GM23338 (cell line): ENCODE measurements at regions not wholly inside any gene's neighbourhood (a gene's known extent, or its start where the extent isn't known, plus 50 kb on each side); places are given as distances from the start of the nearest gene placed in this dataset.

Experiments
- ATAC-seq: fragments of 200-7000 bp; cut with Tn5 transposase; 3 replicates; pipeline ENCODE4 v1.9.1; 2020
- DNase-seq: peaks from one replicate; pipeline ENCODE4 v3.0.0-alpha.2; 2015; ENCODE audit warnings: low spot score
- H2AFZ ChIP-seq: fragments of 200-600 bp; sonication (generic); 2 replicates; pipeline ENCODE4 v1.8.0; 2016; ENCODE audit warnings: antibody characterized with exemption, mild to moderate bottlenecking, moderate library complexity
- H3F3A ChIP-seq: fragments of 200-600 bp; sonication (generic); replicated peaks from 2 replicates; pipeline ENCODE4 v1.8.0; 2017; ENCODE audit warnings: antibody characterized with exemption, mixed run types, low read depth
- H3K27ac ChIP-seq: fragments of 200-600 bp; sonication (generic); 2 replicates; pipeline ENCODE4 v1.6.1; 2016; ENCODE audit warnings: low read depth
- H3K27me3 ChIP-seq: fragments of 200-600 bp; sonication (generic); 2 replicates; pipeline ENCODE4 v1.8.0; 2016; ENCODE audit warnings: mild to moderate bottlenecking, mixed run types, moderate library complexity; ENCODE audit not compliant: insufficient read depth
- H3K36me3 ChIP-seq: fragments of 200-600 bp; sonication (generic); 2 replicates; pipeline ENCODE4 v1.8.0; 2016; ENCODE audit warnings: mild to moderate bottlenecking; ENCODE audit not compliant: insufficient read depth
- H3K4me1 ChIP-seq: fragments of 200-600 bp; sonication (generic); 2 replicates; pipeline ENCODE4 v1.8.0; 2016; ENCODE audit warnings: mild to moderate bottlenecking, moderate library complexity; ENCODE audit not compliant: insufficient read depth
- H3K4me2 ChIP-seq: fragments of 200-600 bp; sonication (generic); 2 replicates; pipeline ENCODE4 v1.7.1; 2017; ENCODE audit warnings: mixed run types
- H3K4me3 ChIP-seq: fragments of 200-600 bp; sonication (generic); 2 replicates; pipeline ENCODE4 v1.6.1; 2016; ENCODE audit warnings: mixed run types
- H3K79me2 ChIP-seq: fragments of 200-600 bp; sonication (generic); replicated peaks from 2 replicates; pipeline ENCODE4 v1.8.0; 2017; ENCODE audit warnings: mild to moderate bottlenecking; ENCODE audit not compliant: insufficient read depth
- H3K9me2 ChIP-seq: fragments of 200-600 bp; sonication (generic); 2 replicates; pipeline ENCODE4 v1.8.0; 2017; ENCODE audit not compliant: insufficient read depth
- H4K20me1 ChIP-seq: fragments of 200-600 bp; sonication (generic); replicated peaks from 2 replicates; pipeline ENCODE4 v1.8.0; 2017; ENCODE audit warnings: mild to moderate bottlenecking; ENCODE audit not compliant: insufficient read depth
- H3K27ac Mint-ChIP-seq: 2 replicates; pipeline ENCODE4 v1.8.0; 2020; ENCODE audit warnings: inconsistent platforms, mild to moderate bottlenecking, moderate library complexity, mixed read lengths
- H3K27me3 Mint-ChIP-seq: 3 replicates; pipeline ENCODE4 v1.8.0; 2022; ENCODE audit warnings: low read depth, mild to moderate bottlenecking, moderate library complexity, mixed read lengths, inconsistent platforms; ENCODE audit not compliant: insufficient read depth, poor library complexity
- H3K36me3 Mint-ChIP-seq: 3 replicates; pipeline ENCODE4 v1.8.0; 2021; ENCODE audit warnings: low read depth, mild to moderate bottlenecking, inconsistent platforms, moderate library complexity, mixed read lengths
- H3K4me1 Mint-ChIP-seq: 3 replicates; pipeline ENCODE4 v1.8.0; 2020; ENCODE audit warnings: mild to moderate bottlenecking, inconsistent platforms, mixed read lengths
- H3K4me3 Mint-ChIP-seq: 3 replicates; pipeline ENCODE4 v1.8.0; 2021; ENCODE audit warnings: moderate library complexity, mild to moderate bottlenecking, inconsistent platforms, mixed read lengths
- H3K9me3 Mint-ChIP-seq: 3 replicates; pipeline ENCODE4 v1.8.0; 2020; ENCODE audit warnings: moderate library complexity, mild to moderate bottlenecking, inconsistent platforms, mixed read lengths
- CREB1 ChIP-seq: fragments of 250-450 bp; sonication (Bioruptor Pico); IDR thresholded peaks from 2 replicates; pipeline ENCODE4 v1.5.0; 2020; ENCODE audit warnings: low read depth, mild to moderate bottlenecking, moderate library complexity
- EZH2 ChIP-seq: fragments of 200-600 bp; sonication (generic); IDR thresholded peaks from one replicate; pipeline ENCODE4 v1.8.0; 2017; ENCODE audit warnings: antibody characterized with exemption, mild to moderate bottlenecking, low read depth; ENCODE audit not compliant: unreplicated experiment
- EZH2phosphoT487 ChIP-seq: fragments of 200-600 bp; sonication (generic); IDR thresholded peaks from one replicate; pipeline ENCODE4 v1.8.1; 2018; ENCODE audit warnings: antibody characterized with exemption; ENCODE audit not compliant: unreplicated experiment
- JUNB ChIP-seq: IDR thresholded peaks from one replicate; pipeline ENCODE4 v1.6.1; 2016; ENCODE audit warnings: antibody characterized with exemption; ENCODE audit not compliant: unreplicated experiment
- NANOG ChIP-seq: IDR thresholded peaks from 2 replicates; pipeline ENCODE4 v1.6.1; 2016; ENCODE audit warnings: antibody characterized with exemption, borderline replicate concordance
- POLR2AphosphoS5 ChIP-seq: IDR thresholded peaks from 2 replicates; pipeline ENCODE4 v1.6.1; 2016; ENCODE audit warnings: antibody characterized with exemption, low read depth
- STAT1 ChIP-seq: IDR thresholded peaks from one replicate; pipeline ENCODE4 v1.6.1; 2016; ENCODE audit warnings: antibody characterized with exemption; ENCODE audit not compliant: unreplicated experiment
- TF ChIP-seq, protein P1 (sequence below): fragments of 250-450 bp; sonication (Bioruptor Pico); IDR thresholded peaks from 2 replicates; pipeline ENCODE4 v1.5.0; 2020; ENCODE audit warnings: mild to moderate bottlenecking, moderate library complexity
- TF ChIP-seq, protein P2 (sequence below), 2 experiments: fragments of 200-600 bp in 1 of 2; sonication (generic) in 1 of 2; conservative IDR thresholded peaks; 2 replicates each; pipeline versions ENCODE4 v1.5.1 to v1.6.1; 2016 to 2017; ENCODE audit warnings: antibody characterized with exemption in 2 of 2, low read depth in 2 of 2, mild to moderate bottlenecking in 2 of 2, moderate library complexity in 1 of 2

DNA sequence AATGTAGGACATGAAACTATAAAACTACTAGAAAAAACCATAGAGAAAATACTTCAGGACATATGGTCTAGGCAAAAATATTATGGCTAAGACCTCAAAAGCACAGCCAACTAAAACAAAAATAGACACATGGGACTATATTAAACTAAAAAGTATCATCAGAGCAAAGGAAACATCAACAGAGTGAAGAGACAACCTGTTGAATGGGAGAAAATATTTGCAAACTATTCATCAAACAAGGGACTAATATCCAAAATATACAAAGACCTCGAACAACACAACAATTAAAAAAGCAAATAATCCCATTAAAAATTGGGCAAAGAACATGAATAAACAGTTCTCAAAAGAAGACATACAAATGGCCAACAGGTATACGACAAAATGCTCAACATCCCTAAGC is 210.9 kb downstream of the PCSK1 start (continued):
- TF ChIP-seq, protein P1, sequence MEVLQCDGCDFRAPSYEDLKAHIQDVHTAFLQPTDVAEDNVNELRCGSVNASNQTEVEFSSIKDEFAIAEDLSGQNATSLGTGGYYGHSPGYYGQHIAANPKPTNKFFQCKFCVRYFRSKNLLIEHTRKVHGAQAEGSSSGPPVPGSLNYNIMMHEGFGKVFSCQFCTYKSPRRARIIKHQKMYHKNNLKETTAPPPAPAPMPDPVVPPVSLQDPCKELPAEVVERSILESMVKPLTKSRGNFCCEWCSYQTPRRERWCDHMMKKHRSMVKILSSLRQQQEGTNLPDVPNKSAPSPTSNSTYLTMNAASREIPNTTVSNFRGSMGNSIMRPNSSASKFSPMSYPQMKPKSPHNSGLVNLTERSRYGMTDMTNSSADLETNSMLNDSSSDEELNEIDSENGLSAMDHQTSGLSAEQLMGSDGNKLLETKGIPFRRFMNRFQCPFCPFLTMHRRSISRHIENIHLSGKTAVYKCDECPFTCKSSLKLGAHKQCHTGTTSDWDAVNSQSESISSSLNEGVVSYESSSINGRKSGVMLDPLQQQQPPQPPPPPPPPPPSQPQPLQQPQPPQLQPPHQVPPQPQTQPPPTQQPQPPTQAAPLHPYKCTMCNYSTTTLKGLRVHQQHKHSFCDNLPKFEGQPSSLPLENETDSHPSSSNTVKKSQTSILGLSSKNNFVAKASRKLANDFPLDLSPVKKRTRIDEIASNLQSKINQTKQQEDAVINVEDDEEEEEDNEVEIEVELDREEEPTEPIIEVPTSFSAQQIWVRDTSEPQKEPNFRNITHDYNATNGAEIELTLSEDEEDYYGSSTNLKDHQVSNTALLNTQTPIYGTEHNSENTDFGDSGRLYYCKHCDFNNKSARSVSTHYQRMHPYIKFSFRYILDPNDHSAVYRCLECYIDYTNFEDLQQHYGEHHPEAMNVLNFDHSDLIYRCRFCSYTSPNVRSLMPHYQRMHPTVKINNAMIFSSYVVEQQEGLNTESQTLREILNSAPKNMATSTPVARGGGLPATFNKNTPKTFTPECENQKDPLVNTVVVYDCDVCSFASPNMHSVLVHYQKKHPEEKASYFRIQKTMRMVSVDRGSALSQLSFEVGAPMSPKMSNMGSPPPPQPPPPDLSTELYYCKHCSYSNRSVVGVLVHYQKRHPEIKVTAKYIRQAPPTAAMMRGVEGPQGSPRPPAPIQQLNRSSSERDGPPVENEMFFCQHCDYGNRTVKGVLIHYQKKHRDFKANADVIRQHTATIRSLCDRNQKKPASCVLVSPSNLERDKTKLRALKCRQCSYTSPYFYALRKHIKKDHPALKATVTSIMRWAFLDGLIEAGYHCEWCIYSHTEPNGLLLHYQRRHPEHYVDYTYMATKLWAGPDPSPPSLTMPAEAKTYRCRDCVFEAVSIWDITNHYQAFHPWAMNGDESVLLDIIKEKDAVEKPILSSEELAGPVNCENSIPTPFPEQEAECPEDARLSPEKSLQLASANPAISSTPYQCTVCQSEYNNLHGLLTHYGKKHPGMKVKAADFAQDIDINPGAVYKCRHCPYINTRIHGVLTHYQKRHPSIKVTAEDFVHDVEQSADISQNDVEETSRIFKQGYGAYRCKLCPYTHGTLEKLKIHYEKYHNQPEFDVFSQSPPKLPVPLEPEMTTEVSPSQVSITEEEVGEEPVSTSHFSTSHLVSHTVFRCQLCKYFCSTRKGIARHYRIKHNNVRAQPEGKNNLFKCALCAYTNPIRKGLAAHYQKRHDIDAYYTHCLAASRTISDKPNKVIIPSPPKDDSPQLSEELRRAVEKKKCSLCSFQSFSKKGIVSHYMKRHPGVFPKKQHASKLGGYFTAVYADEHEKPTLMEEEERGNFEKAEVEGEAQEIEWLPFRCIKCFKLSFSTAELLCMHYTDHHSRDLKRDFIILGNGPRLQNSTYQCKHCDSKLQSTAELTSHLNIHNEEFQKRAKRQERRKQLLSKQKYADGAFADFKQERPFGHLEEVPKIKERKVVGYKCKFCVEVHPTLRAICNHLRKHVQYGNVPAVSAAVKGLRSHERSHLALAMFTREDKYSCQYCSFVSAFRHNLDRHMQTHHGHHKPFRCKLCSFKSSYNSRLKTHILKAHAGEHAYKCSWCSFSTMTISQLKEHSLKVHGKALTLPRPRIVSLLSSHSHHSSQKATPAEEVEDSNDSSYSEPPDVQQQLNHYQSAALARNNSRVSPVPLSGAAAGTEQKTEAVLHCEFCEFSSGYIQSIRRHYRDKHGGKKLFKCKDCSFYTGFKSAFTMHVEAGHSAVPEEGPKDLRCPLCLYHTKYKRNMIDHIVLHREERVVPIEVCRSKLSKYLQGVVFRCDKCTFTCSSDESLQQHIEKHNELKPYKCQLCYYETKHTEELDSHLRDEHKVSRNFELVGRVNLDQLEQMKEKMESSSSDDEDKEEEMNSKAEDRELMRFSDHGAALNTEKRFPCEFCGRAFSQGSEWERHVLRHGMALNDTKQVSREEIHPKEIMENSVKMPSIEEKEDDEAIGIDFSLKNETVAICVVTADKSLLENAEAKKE (CRISPR knock-in tag): no peak
- TF ChIP-seq JUNB: no peak

DNA sequence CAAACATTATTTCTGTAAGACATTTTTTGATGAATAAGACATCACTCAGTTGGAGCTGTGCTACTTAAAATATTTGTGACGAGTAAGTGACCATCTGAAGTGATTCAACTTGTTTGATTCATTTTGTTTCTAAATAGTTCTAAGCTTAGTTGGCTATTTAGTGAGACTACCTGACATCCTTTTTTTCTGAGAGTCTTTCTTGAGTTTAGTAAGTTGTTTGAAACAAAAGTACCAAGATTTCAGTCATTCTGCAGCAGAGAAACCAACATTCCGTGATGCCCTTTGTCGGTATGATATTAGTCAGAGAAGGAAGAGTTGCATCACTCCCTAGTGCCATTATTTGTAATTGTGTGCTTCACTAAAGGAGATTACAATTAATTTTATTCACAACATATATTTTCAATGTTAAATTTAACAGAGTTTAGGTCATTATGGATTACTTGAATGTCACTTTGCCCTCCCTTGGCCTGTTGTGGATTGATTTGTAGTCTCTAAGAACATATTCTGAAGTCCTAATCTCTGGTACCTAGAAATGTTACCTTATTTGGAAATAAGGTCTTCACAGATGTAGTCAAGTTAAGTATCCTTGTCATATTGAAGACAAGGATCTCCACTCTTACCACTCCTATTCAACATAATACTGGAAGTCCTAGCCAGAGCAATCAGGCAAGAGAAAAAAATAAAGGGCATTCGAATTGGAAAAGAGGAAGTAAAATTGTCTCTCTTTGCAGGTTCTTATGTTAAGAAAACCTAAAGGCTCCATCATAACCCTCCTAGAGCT is 212.2 kb downstream of the PCSK1 start:
- Histone ChIP-seq H3F3A (no peaks in the 10 kb centered on the region), H3K27me3 (no peaks in the 10 kb centered on the region), H3K27ac (no peak overlapping the region), H2AFZ (no peak overlapping the region), H3K9me2 (peaks cover 3% of the 10 kb centered on the region; the same call in 1 of the 2 replicates), H3K4me1 (0 out of 2 replicates have a peak, but pooled peaks cover 3% of the 10 kb centered on the region), H3K79me2 (no peaks in the 10 kb centered on the region), H4K20me1 (no peaks in the 10 kb centered on the region), H3K4me3 (no peak overlapping the region), H3K36me3 (no peaks in the 10 kb centered on the region), H3K4me2 (no peak overlapping the region)
- Mint-ChIP-seq H3K4me1 (peaks cover 12% of the 10 kb centered on the region), H3K27ac (no peak overlapping the region), H3K4me3 (no peak overlapping the region), H3K27me3 (no peaks in the 10 kb centered on the region), H3K36me3 (no peaks in the 10 kb centered on the region), H3K9me3 (no peaks in the 10 kb centered on the region)
- DNase-seq: no peak
- no peak for ATAC-seq
- TF ChIP-seq, protein P2, sequence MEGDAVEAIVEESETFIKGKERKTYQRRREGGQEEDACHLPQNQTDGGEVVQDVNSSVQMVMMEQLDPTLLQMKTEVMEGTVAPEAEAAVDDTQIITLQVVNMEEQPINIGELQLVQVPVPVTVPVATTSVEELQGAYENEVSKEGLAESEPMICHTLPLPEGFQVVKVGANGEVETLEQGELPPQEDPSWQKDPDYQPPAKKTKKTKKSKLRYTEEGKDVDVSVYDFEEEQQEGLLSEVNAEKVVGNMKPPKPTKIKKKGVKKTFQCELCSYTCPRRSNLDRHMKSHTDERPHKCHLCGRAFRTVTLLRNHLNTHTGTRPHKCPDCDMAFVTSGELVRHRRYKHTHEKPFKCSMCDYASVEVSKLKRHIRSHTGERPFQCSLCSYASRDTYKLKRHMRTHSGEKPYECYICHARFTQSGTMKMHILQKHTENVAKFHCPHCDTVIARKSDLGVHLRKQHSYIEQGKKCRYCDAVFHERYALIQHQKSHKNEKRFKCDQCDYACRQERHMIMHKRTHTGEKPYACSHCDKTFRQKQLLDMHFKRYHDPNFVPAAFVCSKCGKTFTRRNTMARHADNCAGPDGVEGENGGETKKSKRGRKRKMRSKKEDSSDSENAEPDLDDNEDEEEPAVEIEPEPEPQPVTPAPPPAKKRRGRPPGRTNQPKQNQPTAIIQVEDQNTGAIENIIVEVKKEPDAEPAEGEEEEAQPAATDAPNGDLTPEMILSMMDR (conservative IDR thresholded peaks at IDR 0.05; ENCODE audit: low read depth in 2 of 2): no peak
- TF ChIP-seq STAT1 (no peak), NANOG (no peak), POLR2AphosphoS5 (no peak), EZH2 (no peak), CREB1 (CRISPR knock-in tag) (no peak), EZH2phosphoT487 (no peak)
